ENCODE measurements at regions not wholly inside any gene's neighbourhood (a gene's known extent, or its start where the extent isn't known, plus 50 kb on each side); places are given as distances from the start of the nearest gene placed in this dataset.
"Not testable (repeated sequence)": the region's sequence is repeated elsewhere in the genome, so short reads cannot be mapped to it uniquely, and the experiment has no call there.

- DNase-seq, result no peak
Observed at GRCh38 chr7:149561072-149561471, 63.5 kb upstream of the ZNF746 start.

- no peak for DNase-seq
Observed at GRCh38 chr7:149559711-149560110, 62.1 kb upstream of the ZNF746 start.

- DNase-seq, result no peak
Observed at GRCh38 chr7:149558149-149558861, 60.7 kb upstream of the ZNF746 start.

GRCh38 chr7:149556525-149556924, 58.9 kb upstream of the ZNF746 start:
- not testable (repeated sequence) for DNase-seq

- DNase-seq, result not testable (repeated sequence)
Observed at GRCh38 chr7:149554821-149555220, 57.2 kb upstream of the ZNF746 start.

GRCh38 chr7:149553991-149554390, 56.4 kb upstream of the ZNF746 start:
- not testable (repeated sequence) for DNase-seq

- no peak for DNase-seq
Observed at GRCh38 chr7:149552799-149553198, 55.2 kb upstream of the ZNF746 start.

All from NCI-H446 treated with DMSO at 0.1 percent for 48 hours (cell line).